DMS79 treated with DMSO at 0.1 percent for 48 hours (cell line): ENCODE measurements at regions not wholly inside any gene's neighbourhood (a gene's known extent, or its start where the extent isn't known, plus 50 kb on each side); places are given as distances from the start of the nearest gene placed in this dataset.

ENCODE experiments used
- DNase-seq: peaks from one replicate; lab custom pipeline; 2025; lab: John Stamatoyannopoulos, UW

DNA sequence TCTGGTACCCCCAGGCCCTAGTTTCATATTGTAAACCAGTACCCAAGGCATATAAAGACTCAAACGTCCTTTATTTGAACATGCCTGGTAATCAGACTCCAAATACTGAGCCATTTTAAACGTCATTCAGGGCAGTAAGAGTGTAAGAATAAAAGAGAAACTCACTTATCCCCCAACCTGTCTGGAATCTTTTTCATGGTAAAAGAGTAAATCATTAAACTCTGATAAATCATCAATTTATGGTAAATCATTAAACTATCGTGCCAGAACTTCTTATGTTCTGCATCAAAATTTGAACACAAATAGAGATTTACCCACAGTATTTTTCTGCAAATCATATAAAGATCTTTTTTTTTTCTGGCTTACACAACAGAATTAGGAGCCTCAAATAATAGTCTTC, 734.3 kb upstream of the POT1 start:
- DNase-seq: no peak

DNA sequence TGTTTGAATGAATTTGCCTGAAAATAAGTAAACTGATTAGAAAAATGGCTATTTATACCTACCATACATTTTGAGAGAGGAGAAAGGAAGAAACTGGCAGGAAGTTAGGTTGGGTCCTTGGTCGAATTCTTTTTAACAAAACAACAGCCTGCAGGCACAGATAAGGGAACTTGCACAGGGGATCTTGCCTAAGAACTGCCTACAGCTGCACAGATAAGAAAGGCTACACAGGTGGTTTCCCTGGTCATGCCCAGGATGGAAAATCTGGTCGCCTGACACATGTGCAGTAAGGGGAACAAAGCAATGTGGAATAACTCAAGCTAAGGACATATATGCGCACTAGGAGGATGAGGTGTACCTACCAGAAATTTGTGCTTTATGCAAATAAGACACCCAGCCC, 732.1 kb upstream of the POT1 start:
- no peak for DNase-seq

DNA sequence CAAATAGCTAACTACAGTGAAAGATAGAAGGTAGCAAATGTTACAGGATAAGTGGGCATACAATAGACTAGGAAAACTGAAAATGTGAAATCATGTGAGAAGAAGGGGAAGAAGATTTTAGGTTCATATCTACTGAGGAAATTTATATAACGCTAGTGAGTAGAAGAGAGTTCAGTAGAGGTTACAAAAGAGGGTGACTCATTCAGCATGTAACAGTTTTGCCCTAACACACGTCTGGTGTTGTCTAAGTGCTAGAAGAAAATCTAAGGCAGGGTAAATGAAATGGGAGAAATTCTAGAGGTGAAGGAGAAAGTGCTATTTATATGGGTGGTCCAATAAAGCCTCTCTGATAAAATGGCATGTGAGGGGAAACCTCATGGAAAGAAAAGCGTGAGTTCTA, 731.4 kb upstream of the POT1 start:
- no peak for DNase-seq

DNA sequence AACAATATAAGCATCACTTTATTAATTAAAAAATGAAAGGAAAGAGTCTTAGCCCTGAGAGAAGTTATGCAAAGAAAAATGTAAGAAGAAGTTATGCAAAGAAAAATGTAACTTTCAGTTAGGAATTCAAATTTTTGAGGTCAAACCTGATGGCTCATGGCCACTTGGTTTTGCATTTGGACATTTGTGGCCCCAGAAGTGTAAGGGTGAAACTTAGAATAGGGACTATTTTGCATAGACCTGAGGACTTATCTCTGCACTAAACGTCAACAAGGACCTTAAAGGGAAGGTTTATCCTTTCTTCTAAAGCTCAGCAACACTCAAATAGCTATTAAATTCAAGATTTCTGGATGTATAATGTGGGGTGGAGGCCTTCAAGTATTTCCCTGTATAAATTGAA, 724.5 kb upstream of the POT1 start:
- no peak for DNase-seq

DNA sequence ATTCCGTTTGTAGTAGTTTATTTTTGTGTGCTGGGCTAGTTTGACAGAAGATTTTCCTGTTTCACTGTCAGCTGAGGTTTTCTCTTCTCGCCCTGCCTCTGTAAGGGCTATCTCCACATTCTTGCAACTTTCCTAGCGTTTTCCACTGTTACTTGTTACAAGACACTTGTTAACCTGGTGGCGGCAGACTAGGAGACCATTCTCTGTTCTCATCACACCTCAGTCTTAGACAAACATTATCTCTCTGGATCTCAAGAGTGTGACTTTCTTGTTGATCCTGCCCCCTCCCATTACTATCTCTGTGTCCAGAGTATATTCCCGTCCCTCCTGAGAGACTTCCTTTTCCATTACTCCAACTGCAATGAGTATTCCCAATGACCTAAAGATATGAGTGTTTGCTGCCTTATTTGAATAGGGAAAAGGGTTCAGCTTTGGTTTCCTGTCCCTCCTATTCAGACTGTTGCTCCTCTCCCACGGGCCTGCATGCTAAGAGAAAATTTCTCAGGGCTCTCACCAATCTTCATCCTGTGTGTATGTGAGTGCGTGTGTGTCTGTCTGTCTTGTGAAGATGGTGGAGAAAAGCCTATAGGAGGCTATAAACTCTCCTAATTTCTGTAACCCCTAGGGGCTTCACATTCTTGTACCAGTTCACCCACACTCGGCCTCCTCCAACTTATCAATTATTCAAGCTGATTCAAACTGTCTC, 722.4 kb upstream of the POT1 start:
- DNase-seq: no peak

DNA sequence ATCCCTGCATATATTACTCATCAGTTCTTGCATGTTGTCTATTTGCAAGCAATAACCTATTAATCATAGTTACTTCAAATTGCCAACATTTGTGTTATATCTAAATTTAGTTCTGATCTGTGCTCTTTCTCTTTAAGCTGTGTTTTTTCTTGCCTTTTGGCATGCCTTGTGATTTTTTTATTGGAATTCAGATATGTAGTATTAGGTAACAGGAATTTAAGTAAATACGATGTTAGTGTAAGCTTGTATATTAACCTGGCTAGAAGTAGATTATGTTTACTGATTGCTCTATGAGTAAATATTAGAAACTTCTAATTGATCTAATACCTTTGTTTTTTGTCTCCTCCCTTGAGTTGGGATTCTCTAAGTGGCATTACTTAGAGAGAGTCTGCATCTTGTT, 718.9 kb upstream of the POT1 start:
- DNase-seq: no peak

DNA sequence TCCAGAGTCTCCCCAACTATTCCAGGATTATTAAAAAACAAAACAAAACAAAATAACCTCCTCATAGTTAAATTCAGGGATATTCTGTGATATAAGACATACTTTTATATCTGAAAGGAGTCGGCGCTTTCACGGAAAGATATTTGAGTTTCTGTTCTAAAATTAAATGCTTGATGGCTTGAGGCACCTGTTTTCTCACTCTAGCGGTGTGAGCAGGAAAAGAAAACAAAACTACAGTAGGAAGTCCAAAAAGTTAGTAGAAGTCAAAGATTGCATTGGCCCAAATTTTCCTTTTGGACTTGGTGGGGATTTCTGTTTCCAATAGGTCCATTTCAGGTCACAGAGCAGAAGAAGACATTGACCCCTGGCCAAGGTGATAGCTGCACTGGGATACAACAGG, 716.1 kb upstream of the POT1 start:
- DNase-seq: no peak

DNA sequence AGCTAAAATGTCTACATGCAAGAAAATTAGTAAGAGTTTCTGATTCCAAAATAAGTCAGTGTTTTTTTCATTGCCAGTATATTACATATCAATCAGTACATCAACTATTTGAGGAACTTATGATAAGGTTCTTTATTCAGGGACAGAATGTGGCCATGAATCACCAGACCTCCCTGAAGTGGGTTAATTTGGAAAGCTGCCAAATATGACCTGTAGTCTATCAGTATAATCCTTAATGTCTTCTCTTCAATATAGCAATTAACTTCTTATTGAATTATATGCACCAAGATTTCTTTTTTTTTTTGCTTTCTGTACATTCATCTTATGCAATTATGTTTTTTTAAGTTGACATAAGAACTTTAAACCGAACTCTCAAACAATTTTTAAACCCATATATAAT, 714.5 kb upstream of the POT1 start:
- no peak for DNase-seq

DNA sequence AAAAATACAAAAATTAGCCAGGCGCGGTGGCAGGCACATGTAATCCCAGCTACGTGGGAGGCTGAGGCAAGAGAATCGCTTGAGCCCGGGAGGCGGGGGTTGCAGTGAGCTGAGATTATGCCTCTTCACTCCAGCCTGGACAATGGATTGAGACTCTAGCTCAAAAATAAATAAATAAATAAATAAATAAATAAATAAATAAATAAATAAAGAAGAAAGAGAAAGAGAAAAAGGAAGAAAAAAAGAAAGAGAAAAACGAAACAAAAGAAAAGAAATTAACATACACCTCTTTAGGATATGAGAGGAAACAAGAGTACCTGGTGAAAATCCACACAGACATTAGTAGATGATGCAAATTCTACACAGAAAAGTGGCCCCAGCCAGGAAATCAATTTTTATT, 713.7 kb upstream of the POT1 start:
- DNase-seq: no peak

DNA sequence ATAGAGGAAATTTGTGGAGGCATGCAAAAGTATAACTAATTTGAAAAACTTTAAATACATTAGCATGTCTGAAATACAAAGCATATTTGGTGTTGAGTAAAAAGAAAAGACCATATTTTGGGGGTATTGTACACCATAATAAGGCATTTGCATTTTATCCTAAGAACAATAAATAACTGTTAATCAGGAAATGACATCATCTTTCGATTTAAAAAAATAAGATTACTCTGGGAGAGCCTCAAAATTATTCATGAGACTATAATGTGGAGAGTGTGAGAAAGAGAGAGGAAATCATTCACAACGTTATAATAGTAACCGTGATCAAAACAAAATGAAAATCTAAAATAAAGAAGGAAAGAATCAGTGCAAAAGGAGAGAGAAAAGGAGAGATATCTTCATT, 712.3 kb upstream of the POT1 start:
- no peak for DNase-seq

DNA sequence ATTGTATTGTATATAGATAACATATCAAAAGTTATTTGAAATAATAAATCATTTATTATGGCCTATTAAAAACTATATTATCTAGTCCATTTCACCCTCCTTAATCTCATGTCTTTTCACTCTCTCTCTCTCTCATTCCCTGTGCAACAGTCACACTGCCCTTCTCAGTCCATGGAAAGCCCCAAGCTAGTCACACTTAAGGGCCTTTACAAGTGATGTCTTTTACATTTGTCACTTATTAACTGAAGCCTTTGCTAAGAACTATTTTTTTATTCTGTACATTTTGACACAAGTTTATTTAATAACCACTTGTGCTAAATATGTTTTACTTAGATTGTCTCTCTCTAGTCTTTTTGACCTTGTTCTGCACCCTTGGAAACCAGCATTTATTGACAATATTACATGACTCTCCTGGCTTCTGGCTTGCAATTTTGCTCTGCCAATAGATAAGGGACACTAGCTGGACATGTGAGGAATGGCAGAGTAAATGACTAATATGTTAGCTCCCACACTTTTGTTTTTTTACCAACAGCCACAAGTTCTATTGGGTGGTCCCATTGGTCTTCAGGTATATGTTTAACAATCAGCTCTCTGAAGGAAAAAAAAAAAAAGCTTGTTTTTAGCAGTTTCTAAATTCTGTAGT, 706.8 kb upstream of the POT1 start:
- DNase-seq: no peak

DNA sequence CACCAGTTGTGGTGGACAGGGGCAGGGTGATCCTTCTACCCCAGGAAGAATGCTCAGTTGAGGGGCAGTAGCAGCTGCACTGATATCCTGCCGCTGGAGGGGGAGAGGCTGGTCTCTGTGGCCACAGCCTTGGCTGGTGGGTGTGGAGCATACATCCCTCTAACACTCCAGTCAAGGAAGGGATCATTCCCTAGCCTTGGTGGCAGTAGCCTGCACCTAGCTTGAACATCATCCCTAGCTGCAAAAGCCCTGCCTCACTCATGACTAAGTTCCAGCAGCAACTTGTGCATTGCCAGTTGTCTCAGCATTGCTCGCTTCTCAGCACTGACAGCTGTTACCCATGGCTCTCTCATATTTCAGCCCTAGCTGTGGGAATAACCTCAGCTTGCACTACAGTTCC, 688.9 kb upstream of the POT1 start:
- no peak for DNase-seq

DNA sequence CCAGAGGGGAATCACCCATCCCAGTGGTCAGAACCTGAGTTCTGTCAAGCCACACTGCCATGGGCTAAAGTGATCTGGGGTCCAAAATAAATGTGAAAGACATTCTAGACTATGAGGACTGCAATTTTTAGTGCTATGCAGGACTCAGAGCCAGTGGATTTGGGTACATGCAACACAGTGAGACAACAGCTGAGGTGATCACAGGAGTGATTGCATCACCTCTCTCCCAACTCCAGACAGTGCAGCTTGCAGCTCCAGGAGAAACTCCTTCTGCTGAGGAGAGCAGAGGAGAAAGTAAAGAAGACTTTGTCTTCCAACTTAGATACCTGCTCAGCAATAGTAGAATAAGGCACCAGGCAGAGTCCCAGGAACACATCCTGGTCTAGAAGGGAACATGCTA, 682.0 kb upstream of the POT1 start:
- no peak for DNase-seq

DNA sequence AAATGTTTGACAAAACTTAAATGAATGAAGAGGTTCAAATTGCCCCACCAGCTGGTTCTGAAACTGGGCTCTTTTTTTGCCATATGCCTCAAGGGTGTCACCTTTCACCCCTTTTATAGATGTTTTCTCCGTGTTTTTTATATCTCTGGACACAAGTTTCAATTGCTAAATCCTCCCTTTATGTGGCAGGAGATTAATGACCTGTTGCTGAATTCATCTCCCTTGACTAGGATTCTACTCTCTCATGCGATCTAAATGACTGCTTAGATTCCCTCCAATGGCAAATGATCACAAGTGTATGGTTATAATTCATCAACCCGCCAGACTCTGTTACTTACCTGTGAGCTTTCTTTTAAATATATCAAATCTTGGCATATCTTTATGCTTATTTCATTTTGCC, 677.0 kb upstream of the POT1 start:
- DNase-seq: no peak

DNA sequence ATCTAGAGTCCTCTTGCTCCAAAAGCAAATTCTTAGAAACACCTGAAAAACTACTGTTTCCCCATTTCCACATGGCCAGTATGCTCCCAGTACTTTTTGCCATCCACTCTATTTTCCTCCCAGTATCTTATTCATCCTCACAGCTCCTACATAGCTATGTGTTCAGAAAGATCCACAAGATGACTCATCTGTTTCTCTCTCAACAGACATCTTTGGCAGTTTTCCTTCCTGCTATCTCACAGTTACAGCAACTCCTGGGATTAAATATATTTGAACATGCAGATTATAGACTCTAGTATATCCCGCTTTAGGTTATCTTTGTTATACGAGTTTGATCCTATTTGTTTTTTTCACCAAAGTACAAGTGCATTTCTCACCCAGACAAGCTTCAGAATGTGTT, 675.6 kb upstream of the POT1 start:
- DNase-seq: no peak

DNA sequence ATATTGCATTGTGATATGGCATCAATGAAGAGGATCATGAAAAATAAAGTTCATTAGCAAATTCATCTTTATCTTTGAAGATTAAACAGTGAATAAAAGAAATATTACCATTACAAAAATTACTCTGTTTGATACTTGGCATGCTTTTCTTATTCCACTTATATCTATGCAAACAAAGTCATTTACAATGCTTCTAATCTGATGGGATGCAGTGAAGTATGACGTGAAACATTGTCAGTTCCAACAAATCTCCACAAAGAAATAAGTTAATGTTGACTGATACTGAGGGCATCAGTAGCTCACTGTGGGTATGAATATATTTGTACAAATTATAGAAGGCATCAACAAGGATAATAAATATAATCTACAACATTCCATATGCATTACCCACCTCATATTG, 672.8 kb upstream of the POT1 start:
- peak; percentile 23 for DNase-seq

DNA sequence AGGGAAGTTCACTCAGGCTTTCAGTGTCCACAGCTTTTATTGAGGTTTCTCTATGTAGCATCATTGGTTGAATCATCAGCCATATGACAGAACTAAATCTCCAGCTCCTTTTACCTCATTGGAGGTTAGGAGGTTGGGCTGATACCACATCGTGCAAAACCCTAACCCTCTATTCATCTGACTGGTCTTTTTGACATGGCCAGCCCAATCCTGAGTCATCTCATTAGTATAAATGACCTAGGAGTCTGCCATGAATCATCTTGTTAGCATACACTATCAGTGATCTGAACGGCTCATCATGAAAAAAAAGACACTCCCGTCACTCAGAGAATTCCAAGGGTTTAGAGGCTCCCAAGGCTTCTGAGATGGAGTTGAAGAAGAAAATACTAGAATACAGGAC, 669.8 kb upstream of the POT1 start:
- no peak for DNase-seq

DNA sequence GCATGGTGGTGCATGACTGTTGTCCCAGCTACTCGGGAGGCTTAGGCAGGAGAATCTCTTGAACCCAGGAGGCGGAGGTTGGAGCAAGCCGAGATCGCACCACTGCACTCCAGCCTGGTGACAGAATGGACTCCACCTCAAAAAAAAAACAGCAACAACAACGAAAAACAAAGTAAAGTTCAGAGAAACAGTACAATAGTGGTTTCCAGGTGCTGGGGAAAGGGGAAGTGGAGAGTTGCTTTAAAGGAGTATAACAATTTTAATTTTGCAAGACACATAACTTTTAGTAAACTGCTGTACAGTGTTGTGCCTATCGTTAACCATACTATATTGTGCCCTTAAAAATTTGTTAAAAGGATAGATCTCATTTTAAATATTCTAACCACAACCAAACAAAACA, 662.7 kb upstream of the POT1 start:
- DNase-seq: no peak

DNA sequence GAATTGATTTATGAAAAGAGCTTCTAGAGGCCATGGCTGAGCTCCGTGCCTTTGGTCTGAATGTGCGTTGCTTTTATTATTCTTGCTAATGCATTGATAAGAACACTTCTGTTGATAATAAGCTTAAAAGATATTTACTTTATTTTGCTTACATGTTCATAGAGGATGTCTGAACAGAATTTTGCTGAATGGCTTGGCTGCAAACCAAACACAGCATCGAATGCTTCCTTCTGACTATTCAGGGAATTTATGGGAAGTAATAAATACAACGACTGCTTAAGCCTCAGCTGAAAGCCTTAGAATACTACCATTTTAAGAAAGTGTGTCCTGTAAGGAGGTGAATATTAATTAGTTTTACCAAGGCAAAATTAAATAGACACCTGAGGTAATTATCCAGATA, 643.5 kb upstream of the POT1 start:
- DNase-seq: peak; percentile 86

DNA sequence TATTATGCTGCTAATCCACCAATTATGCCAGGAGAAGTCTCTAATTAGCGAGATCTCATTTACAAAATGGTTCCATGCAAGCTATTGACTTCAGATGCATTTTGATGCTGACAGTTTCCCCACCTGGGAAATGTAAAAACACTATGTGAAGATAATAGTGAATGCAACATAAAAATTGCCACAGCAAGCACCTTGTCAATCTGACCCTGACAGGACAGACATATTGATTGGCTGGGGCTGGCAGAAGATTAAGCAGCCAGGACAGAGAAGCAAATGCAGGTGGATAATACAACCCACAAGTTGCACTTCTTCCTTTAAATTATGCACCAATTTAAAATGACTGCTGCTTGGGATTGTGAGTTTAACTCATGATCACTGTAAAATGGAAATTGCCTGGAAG, 642.8 kb upstream of the POT1 start:
- no peak for DNase-seq

DNA sequence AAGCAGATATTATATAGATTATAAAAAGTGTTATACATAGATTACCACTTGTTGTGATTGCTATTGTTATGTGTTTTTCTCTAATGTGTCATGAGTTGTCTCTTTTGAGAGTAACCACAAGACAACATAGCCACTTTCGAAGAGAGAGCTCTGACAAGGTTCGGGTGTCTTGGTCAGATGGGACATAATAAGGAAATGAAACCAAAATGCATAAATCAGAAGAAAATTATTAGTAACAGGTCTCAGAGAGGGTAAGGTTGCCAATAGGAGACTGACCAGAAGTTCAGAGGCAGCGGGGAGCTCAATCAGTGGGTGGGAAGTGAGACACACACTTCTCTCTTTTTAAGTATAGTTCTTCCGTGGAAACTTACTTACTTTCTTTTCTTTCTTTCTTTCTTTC, 639.2 kb upstream of the POT1 start:
- DNase-seq: no peak

DNA sequence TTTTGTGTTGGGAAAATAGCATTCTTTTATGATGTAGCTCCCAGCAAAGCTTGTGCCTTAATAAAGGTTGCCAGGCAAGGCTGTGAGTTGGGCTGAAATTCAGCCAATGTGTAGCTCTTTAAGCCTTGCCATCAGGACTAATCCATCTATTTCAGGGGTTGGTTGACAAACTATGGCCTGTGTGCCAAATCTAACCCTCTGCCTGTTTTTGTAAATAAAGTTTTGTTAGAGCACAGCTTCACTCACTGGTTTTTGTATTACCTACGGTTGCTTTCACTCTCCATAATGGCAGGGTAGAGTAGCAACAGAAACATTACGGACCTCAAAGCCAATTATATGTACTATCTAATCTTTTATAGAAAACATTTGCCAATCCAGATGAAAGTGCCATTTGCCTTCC, 638.1 kb upstream of the POT1 start:
- no peak for DNase-seq

DNA sequence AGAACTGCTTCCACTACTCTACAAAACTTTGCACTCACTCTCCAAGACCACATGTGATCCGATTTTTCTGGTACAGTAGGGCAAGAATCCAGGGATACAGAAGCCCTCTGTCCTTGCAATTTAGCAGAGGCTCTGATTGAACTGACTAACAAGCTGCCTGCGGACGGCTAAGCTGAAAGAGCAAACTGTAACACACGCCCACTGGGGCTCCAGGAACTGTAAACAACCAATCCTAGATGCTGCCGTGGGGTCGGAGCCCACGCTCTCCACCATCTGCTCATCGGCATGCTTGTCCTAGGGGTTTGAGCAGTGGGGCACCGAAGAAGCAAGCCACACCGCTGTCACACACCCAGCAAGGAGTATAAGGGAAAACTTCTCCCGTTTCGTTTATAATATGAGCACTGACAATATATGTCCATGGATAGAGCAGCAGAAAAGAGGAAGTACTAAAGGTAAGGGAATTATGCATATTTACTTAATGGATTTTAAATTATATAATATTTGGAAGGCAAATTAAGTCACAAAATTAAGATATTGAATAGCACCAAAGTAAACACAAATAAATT, 634.4 kb upstream of the POT1 start:
- DNase-seq: no peak

DNA sequence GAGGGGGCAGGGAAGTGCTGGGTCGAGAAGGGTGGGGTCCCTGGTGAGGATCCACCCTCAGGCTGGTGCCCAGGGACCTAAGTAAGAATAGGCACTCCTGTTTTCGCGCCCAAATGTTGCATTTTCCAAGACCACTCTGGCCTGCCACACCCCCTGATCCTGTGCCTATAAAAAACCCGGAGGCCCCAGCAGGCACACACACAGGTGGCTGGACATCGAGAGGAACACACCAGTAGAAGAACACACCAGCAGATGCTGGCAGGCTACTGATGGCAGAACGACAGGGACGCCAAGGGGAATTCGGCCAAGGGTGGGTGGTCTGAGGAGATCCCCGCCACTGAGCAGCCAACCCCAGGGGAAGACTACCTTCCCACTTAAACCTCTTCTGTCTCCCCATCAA, 633.9 kb upstream of the POT1 start:
- DNase-seq: no peak
